SK-N-SH (cell line): ENCODE measurements at regions not wholly inside any gene's neighbourhood (a gene's known extent, or its start where the extent isn't known, plus 50 kb on each side); places are given as distances from the start of the nearest gene placed in this dataset.

Experiments used
- CTCF ChIA-PET: fragments of 300-600, 350-600 bp; formaldehyde crosslinking; extraction: SDS; loops from one replicate; lab custom pipeline; 2021; lab: Yijun Ruan, JAX
- POLR2A ChIA-PET: fragments of 350-600 bp; sonication (Branson Sonifier 250); formaldehyde crosslinking; extraction: SDS; loops from one replicate; lab custom pipeline; 2020; ENCODE audit warnings: antibody characterized with exemption, inconsistent platforms; lab: Yijun Ruan, JAX
- DNase-seq: peaks from one replicate; pipeline ENCODE4 v3.0.0; 2012
- H2AFZ ChIP-seq: fragments of 200-600 bp; sonication (generic); 2 replicates; pipeline ENCODE4 v1.8.1; 2016; ENCODE audit warnings: antibody characterized with exemption, mild to moderate bottlenecking, low read depth
- H3F3A ChIP-seq: fragments of 200-600 bp; sonication (generic); replicated peaks from 2 replicates; pipeline ENCODE3; 2016; ENCODE audit warnings: antibody characterized with exemption, mild to moderate bottlenecking; ENCODE audit not compliant: insufficient read depth
- H3K27ac ChIP-seq, 2 experiments: fragments of 200-500 bp in 1 of 2; fragments of 200-600 bp in 1 of 2; sonication (Bioruptor generic) in 1 of 2; sonication (generic), shearing (Covaris generic) in 1 of 2; 2 replicates each; pipeline versions ENCODE4 v1.5.1 to v1.6.1; 2014 to 2016; ENCODE audit warnings: low read depth in 2 of 2, inconsistent platforms in 1 of 2, low read length in 1 of 2, mild to moderate bottlenecking in 1 of 2, mixed read lengths in 1 of 2
- H3K27me3 ChIP-seq: fragments of 200-600 bp; sonication (generic), shearing (Covaris generic); 2 replicates; pipeline ENCODE4 v1.6.1; 2016; ENCODE audit warnings: mixed run types; ENCODE audit not compliant: insufficient read depth
- H3K36me3 ChIP-seq, 2 experiments: fragments of 200-500 bp in 1 of 2; fragments of 200-600 bp in 1 of 2; sonication (Bioruptor generic) in 1 of 2; sonication (generic) in 1 of 2; replicated peaks in 1 of 2; 2 replicates each; pipeline versions ENCODE3 to v1.5.1; 2014 to 2016; ENCODE audit warnings: low read length in 1 of 2, mild to moderate bottlenecking in 1 of 2; ENCODE audit not compliant: insufficient read depth in 2 of 2, control insufficient read depth in 1 of 2
- H3K4me1 ChIP-seq, 2 experiments: fragments of 200-500 bp in 1 of 2; fragments of 200-600 bp in 1 of 2; sonication (Bioruptor generic) in 1 of 2; sonication (generic), shearing (Covaris generic) in 1 of 2; 2 replicates each; pipeline versions ENCODE4 v1.5.1 to v1.6.1; 2014 to 2016; ENCODE audit warnings: low read depth in 1 of 2, low read length in 1 of 2, mixed run types in 1 of 2; ENCODE audit not compliant: insufficient read depth in 2 of 2, control insufficient read depth in 1 of 2
- H3K4me2 ChIP-seq: fragments of 200-600 bp; sonication (generic), shearing (Covaris generic); 2 replicates; pipeline ENCODE4 v1.6.1; 2017; ENCODE audit warnings: mixed run types
- H3K4me3 ChIP-seq, 2 experiments: fragments of 200-500 bp in 1 of 2; fragments of 200-600 bp in 1 of 2; sonication (Bioruptor generic) in 1 of 2; sonication (generic), shearing (Covaris generic) in 1 of 2; 2 replicates each; pipeline versions ENCODE4 v1.5.1 to v1.8.1; 2014 to 2016; ENCODE audit warnings: low read depth in 2 of 2, inconsistent platforms in 1 of 2, low read length in 1 of 2, mild to moderate bottlenecking in 1 of 2, mixed read lengths in 1 of 2, moderate library complexity in 1 of 2
- H3K79me2 ChIP-seq: fragments of 200-600 bp; sonication (generic); 2 replicates; pipeline ENCODE4 v1.8.1; 2017; ENCODE audit warnings: mild to moderate bottlenecking; ENCODE audit not compliant: insufficient read depth
- H3K9ac ChIP-seq: fragments of 200-600 bp; sonication (generic); 2 replicates; pipeline ENCODE4 v1.6.1; 2017; ENCODE audit warnings: mixed run types
- H3K9me2 ChIP-seq: fragments of 200-600 bp; sonication (generic); 2 replicates; pipeline ENCODE4 v1.6.1; 2017; ENCODE audit warnings: mixed run types
- H3K9me3 ChIP-seq: fragments of 200-600 bp; sonication (generic); 2 replicates; pipeline ENCODE4 v1.6.1; 2017; ENCODE audit warnings: mixed run types, mild to moderate bottlenecking, moderate library complexity
- H4K20me1 ChIP-seq: fragments of 200-600 bp; sonication (generic); 2 replicates; pipeline ENCODE4 v1.6.1; 2017; ENCODE audit warnings: mild to moderate bottlenecking, mixed run types; ENCODE audit not compliant: insufficient read depth
- CTCF ChIP-seq: fragments of 200-600 bp; sonication (generic); IDR thresholded peaks from 2 replicates; pipeline ENCODE4 v1.6.1; 2017; ENCODE audit warnings: antibody characterized with exemption, mild to moderate bottlenecking, moderate library complexity
- EZH2phosphoT487 ChIP-seq: fragments of 200-600 bp; sonication (generic); IDR thresholded peaks from 2 replicates; pipeline ENCODE4 v1.6.1; 2017; ENCODE audit warnings: low read depth, mixed run types, mild to moderate bottlenecking, antibody characterized with exemption, moderate library complexity, borderline replicate concordance
- FOSL2 ChIP-seq: IDR thresholded peaks from 2 replicates; pipeline ENCODE4 v1.4.0; 2012; ENCODE audit warnings: low read depth, mild to moderate bottlenecking, moderate library complexity, borderline replicate concordance
- FOXM1 ChIP-seq: IDR thresholded peaks from 2 replicates; pipeline ENCODE4 v1.4.0; 2012; ENCODE audit warnings: low read depth, mild to moderate bottlenecking
- NRF1 ChIP-seq: IDR thresholded peaks from 2 replicates; pipeline ENCODE4 v1.6.1; 2012; ENCODE audit warnings: low read depth, mild to moderate bottlenecking, low read length
- PBX3 ChIP-seq: IDR thresholded peaks from 2 replicates; pipeline ENCODE4; 2012
- RAD21 ChIP-seq: IDR thresholded peaks from 2 replicates; pipeline ENCODE4 v1.6.1; 2012; ENCODE audit warnings: mild to moderate bottlenecking, low read length
- RFX5 ChIP-seq: IDR thresholded peaks from 2 replicates; pipeline ENCODE4 v1.6.1; 2012; ENCODE audit warnings: mild to moderate bottlenecking, improper control_type of control experiment, low read length
- SMC3 ChIP-seq: IDR thresholded peaks from 2 replicates; pipeline ENCODE4 v1.6.1; 2012; ENCODE audit warnings: low read depth, low read length, improper control_type of control experiment
- TEAD4 ChIP-seq: IDR thresholded peaks from 2 replicates; pipeline ENCODE4 v1.4.0; 2012; ENCODE audit warnings: mild to moderate bottlenecking, borderline replicate concordance; ENCODE audit not compliant: insufficient read depth
- YY1 ChIP-seq: IDR thresholded peaks from 2 replicates; pipeline ENCODE4 v1.4.0; 2012; ENCODE audit warnings: low read depth, mild to moderate bottlenecking
- WGBS: methylation state at CpG from one replicate; pipeline ENCODE4 v1.1.6; 2017; ENCODE audit warnings: low lambda C conversion rate; 5-methylcytosine and 5-hydroxymethylcytosine counted together

GRCh38 chr6:74585753-74586152 is 620.1 kb downstream of the COL12A1 start (continued):
- TF ChIP-seq EZH2phosphoT487 (no peak), RFX5 (no peak), SMC3 (no peak), FOSL2 (no peak), FOXM1 (no peak), NRF1 (no peak), RAD21 (no peak)
- TF ChIP-seq, all 33 proteins: peak for 0

GRCh38 chr6:74581681-74582080 is 624.2 kb downstream of the COL12A1 start:
- no peaks in the 10 kb centered on the region for H4K20me1 ChIP-seq
- no peaks in the 10 kb centered on the region for H3K27me3 ChIP-seq
- no peaks in the 10 kb centered on the region for H3K79me2 ChIP-seq
- H3K9me3 ChIP-seq: no peaks in the 10 kb centered on the region
- H3K9me2 ChIP-seq: no peaks in the 10 kb centered on the region
- ChIA-PET POLR2A (no interaction called here), CTCF (no interaction called here)
- no peak overlapping the region for H3K4me3 ChIP-seq
- no peak for DNase-seq
- TF ChIP-seq SMC3: no peak
- WGBS: 7% methylated on average over 6 of the region's 6 CpGs
- H3K9ac ChIP-seq: no peak overlapping the region
- no peak overlapping the region for H2AFZ ChIP-seq
- no peak overlapping the region for H3K4me2 ChIP-seq
- no peaks in the 10 kb centered on the region for H3F3A ChIP-seq
- no peaks in the 10 kb centered on the region for H3K4me1 ChIP-seq
- H3K36me3 ChIP-seq: no peaks in the 10 kb centered on the region
- H3K27ac ChIP-seq: no peak overlapping the region

- Histone ChIP-seq H3K27me3 (no peaks in the 10 kb centered on the region), H3K9me2 (no peaks in the 10 kb centered on the region), H2AFZ (no peak overlapping the region), H4K20me1 (no peaks in the 10 kb centered on the region), H3K4me1 (no peaks in the 10 kb centered on the region), H3K9ac (no peak overlapping the region), H3K4me2 (no peak overlapping the region), H3K36me3 (no peaks in the 10 kb centered on the region), H3F3A (no peaks in the 10 kb centered on the region), H3K27ac (no peak overlapping the region), H3K79me2 (no peaks in the 10 kb centered on the region), H3K4me3 (no peak overlapping the region), H3K9me3 (no peaks in the 10 kb centered on the region)
- CTCF ChIA-PET: interaction anchor here (1.1 to 1.4 kb wide), 2 partner anchors 610 to 629 kb away, joined by 3 to 4 read pairs; no protein-coding TSS in a partner anchor
- TF ChIP-seq PBX3 (no peak), TEAD4 (no peak), CTCF (no peak), YY1 (no peak)
- no peak for DNase-seq
- POLR2A ChIA-PET: no interaction called here
- WGBS: 1% methylated on average over 3 of the region's 3 CpGs
Observed at GRCh38 chr6:74579794-74580193, 626.1 kb downstream of the COL12A1 start.
